Naive thymus-derived CD4-positive, alpha-beta T cell (primary cell): ENCODE measurements at regions not wholly inside any gene's neighbourhood (a gene's known extent, or its start where the extent isn't known, plus 50 kb on each side); places are given as distances from the start of the nearest gene placed in this dataset.

Source experiments
- ATAC-seq: fragments of 150-1000 bp; cut with Tn5 transposase; 2 replicates; pipeline ENCODE4 v1.10.0; 2021; ENCODE audit warnings: mild to moderate bottlenecking, moderate library complexity
- CTCF ChIA-PET: fragments of 350-600 bp; sonication (Branson Sonifier 250); formaldehyde crosslinking; loops from one replicate; lab custom pipeline; 2021; ENCODE audit warnings: antibody characterized with exemption; lab: Charles Lee
- POLR2A ChIA-PET: fragments of 350-600 bp; sonication (Branson Sonifier 250); formaldehyde crosslinking; loops from one replicate; lab custom pipeline; 2021; ENCODE audit warnings: antibody characterized with exemption, inconsistent platforms; lab: Charles Lee
- DNase-seq, 9 donors: peaks; one replicate each; pipeline versions ENCODE4 v3.0.0 to v3.0.0-alpha.2; 2020 to 2022; ENCODE audit warnings: mixed read lengths in 1 of 9
- H3K27ac ChIP-seq: one replicate; pipeline ENCODE4 v1.7.0; 2013; ENCODE audit warnings: mild to moderate bottlenecking, low read depth, low read length, moderate library complexity
- H3K27me3 ChIP-seq, 2 donors: one replicate each; pipeline ENCODE4 v1.7.0; 2013; ENCODE audit warnings: low read length in 2 of 2, mild to moderate bottlenecking in 2 of 2, moderate library complexity in 2 of 2; ENCODE audit not compliant: control insufficient read depth in 2 of 2, insufficient read depth in 2 of 2
- H3K36me3 ChIP-seq, 3 experiments: 1 replicate in 2 of 3; 2 replicates in 1 of 3; pipeline ENCODE4 v1.7.0; 2013; ENCODE audit warnings: low read length in 3 of 3, mild to moderate bottlenecking in 3 of 3, moderate library complexity in 1 of 3; ENCODE audit not compliant: insufficient read depth in 3 of 3, control insufficient read depth in 2 of 3
- H3K4me1 ChIP-seq, 2 donors: one replicate each; pipeline ENCODE4 v1.7.0; 2013; ENCODE audit warnings: low read length in 2 of 2, mild to moderate bottlenecking in 2 of 2, moderate library complexity in 1 of 2; ENCODE audit not compliant: control insufficient read depth in 2 of 2, insufficient read depth in 2 of 2
- H3K4me3 ChIP-seq: 2 replicates; pipeline ENCODE4 v1.7.0; 2013; ENCODE audit warnings: mild to moderate bottlenecking, low read length
- H3K9me3 ChIP-seq, 3 experiments: 1 replicate in 2 of 3; 2 replicates in 1 of 3; pipeline ENCODE4 v1.7.0; 2013; ENCODE audit warnings: low read length in 3 of 3; ENCODE audit not compliant: control insufficient read depth in 2 of 3
- H3K27ac Mint-ChIP-seq, 9 donors: one replicate each; pipeline ENCODE4 v1.8.0; 2020 to 2022; ENCODE audit warnings: mixed read lengths in 9 of 9, mild to moderate bottlenecking in 8 of 9, moderate library complexity in 5 of 9, inconsistent platforms in 2 of 9
- H3K27me3 Mint-ChIP-seq, 5 donors: one replicate each; pipeline ENCODE4 v1.8.0; 2021 to 2022; ENCODE audit warnings: mixed read lengths in 5 of 5, mild to moderate bottlenecking in 1 of 5
- H3K36me3 Mint-ChIP-seq, 5 donors: one replicate each; pipeline ENCODE4 v1.8.0; 2020 to 2022; ENCODE audit warnings: mixed read lengths in 5 of 5, mild to moderate bottlenecking in 3 of 5, inconsistent platforms in 1 of 5
- H3K4me1 Mint-ChIP-seq, 7 donors: one replicate each; pipeline ENCODE4 v1.8.0; 2020 to 2022; ENCODE audit warnings: mixed read lengths in 7 of 7, mild to moderate bottlenecking in 3 of 7, inconsistent platforms in 1 of 7
- H3K4me3 Mint-ChIP-seq, 10 donors: one replicate each; pipeline ENCODE4 v1.8.0; 2020 to 2022; ENCODE audit warnings: mild to moderate bottlenecking in 10 of 10, mixed read lengths in 10 of 10, moderate library complexity in 6 of 10, inconsistent platforms in 2 of 10
- H3K9me3 Mint-ChIP-seq, 11 donors: one replicate each; pipeline ENCODE4 v1.8.0; 2020 to 2022; ENCODE audit warnings: mixed read lengths in 11 of 11, mild to moderate bottlenecking in 4 of 11, inconsistent platforms in 1 of 11, moderate library complexity in 1 of 11
- intact Hi-C, 2 donors: fragments of 100-400 bp; cut with micrococcal nuclease; formaldehyde crosslinking; loops; one replicate each; pipeline ENCODE4 v1.15.1; 2023

DNA sequence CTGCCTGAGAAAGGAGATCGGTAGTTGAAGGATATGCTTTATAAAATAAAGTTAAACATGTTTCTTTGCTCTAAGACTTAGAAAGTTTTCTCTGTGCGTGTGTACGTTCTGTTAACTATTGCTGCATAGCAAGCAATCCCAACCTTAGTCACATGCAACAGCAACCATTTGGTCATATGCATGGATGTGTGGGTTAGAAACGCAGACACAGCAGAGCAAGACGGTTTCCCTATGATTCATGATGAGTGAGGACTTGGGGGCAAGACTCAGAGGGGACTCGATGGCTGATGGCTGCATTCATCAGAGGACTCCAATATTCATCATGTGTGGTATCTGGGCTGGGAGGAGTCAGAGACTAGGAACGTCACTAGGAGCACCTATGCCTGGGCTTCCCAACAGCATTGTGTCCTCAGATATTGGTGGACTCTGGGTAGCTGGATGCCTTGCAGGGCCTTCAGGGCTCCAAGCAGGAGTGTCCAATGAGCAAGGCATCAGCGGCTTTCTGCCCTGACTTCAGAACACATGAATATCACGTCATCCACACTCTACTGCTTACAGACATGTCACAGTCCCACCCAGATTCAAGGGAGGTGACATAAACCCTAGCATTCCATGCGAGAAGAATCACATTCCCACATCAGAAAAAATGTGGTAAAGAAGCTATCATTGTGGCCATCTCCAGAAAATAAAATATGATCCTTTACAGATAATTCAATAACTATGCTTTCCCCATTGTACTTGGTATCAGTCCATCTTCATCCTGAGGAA lies 731.2 kb downstream of the TNS3 start:
- no peaks in the 10 kb centered on the region for H3K4me1 Mint-ChIP-seq
- POLR2A ChIA-PET, result no interaction called here
- no peaks in the 10 kb centered on the region for H3K27me3 ChIP-seq
- no peaks in the 10 kb centered on the region for H3K36me3 Mint-ChIP-seq
- ATAC-seq (no peak), DNase-seq (no peak)
- CTCF ChIA-PET, result no interaction called here
- no peaks in the 10 kb centered on the region for H3K27me3 Mint-ChIP-seq
- H3K9me3 Mint-ChIP-seq, result peaks cover 0 to 15% (median 4%) of the 10 kb centered on the region in 11 donors
- H3K4me1 ChIP-seq, result no peaks in the 10 kb centered on the region
- H3K9me3 ChIP-seq, result no peaks in the 10 kb centered on the region
- H3K36me3 ChIP-seq, result no peaks in the 10 kb centered on the region
- no peak overlapping the region for H3K4me3 Mint-ChIP-seq
- no peak overlapping the region for H3K27ac ChIP-seq
- intact Hi-C loops, result loop anchor here in 1 of 2 donors (10.0 kb wide), 1 partner anchor 936 kb away; no protein-coding TSS in a partner anchor
- H3K4me3 ChIP-seq, result no peak overlapping the region
- H3K27ac Mint-ChIP-seq, result no peak overlapping the region

DNA sequence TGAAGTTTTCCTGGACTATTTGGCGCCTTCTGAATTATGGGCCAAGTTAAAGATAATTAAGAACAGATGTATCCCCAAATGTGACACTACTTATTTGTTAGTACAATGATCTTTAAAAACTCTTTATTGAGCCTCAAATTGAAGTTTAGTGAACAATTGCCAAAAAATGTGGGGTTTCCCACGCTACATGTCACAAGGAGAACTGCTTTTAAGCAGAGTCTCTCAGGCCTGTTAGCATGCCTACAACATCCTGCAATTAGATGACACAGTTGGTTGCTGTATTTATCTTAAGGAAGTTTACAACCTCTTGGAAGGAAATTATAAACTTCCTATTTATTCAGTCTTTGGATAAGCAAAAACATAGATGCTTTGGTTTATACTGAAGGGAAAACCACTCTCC lies 733.0 kb downstream of the TNS3 start:
- H3K4me1 Mint-ChIP-seq, result no peaks in the 10 kb centered on the region
- DNase-seq (no peak), ATAC-seq (no peak)
- peaks cover 0 to 20% (median 5%) of the 10 kb centered on the region in 11 donors for H3K9me3 Mint-ChIP-seq
- no peaks in the 10 kb centered on the region for H3K27me3 Mint-ChIP-seq
- Histone ChIP-seq H3K4me3 (no peak overlapping the region), H3K36me3 (no peaks in the 10 kb centered on the region), H3K27ac (no peak overlapping the region), H3K4me1 (no peaks in the 10 kb centered on the region), H3K9me3 (no peaks in the 10 kb centered on the region), H3K27me3 (no peaks in the 10 kb centered on the region)
- no peaks in the 10 kb centered on the region for H3K36me3 Mint-ChIP-seq
- intact Hi-C loops, result no loop called here
- no peak overlapping the region for H3K27ac Mint-ChIP-seq
- H3K4me3 Mint-ChIP-seq, result no peak overlapping the region
- ChIA-PET CTCF (no interaction called here), POLR2A (no interaction called here)

DNA sequence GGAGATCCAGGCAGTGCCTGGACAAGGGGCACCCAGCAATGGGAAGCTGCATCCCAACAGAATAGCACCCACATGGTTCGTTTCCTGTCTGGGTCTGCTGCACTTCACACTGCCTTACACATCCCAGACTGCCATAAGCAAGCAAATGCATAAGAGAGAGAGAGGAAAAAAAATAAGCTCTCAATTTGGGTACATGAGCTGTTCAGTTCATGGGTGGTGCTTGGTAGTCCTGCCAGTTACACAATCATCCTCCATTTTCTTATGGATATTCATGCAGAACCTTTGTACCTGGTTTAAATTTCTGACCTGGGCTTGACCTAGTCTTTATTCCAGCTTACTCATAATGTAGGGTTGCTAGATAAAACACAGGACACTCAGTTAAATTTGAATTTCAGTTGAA lies 733.6 kb downstream of the TNS3 start:
- intact Hi-C loops, result no loop called here
- no peak overlapping the region for H3K4me3 ChIP-seq
- peaks cover 0 to 20% (median 5%) of the 10 kb centered on the region in 11 donors for H3K9me3 Mint-ChIP-seq

DNA sequence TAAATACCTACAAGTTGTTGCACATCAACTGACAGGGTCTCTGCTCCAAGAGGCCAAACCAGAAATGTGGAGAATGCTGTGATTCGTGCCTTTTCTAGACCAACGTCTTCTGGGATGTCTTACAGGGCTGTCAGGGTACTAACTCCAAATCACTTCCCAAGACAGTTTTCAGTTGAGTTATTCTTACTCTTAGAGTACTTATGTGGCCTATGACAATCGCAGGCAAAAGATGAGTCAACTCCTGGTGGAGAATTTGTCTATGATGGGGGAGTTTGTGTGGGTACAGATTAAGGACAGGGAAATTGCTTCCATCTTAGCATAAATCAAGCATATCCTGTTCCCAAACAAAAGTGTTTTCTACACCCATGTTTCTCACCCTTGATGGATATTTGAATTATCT lies 734.8 kb downstream of the TNS3 start:
- DNase-seq, result no peak
- Histone ChIP-seq H3K9me3 (no peaks in the 10 kb centered on the region), H3K27ac (no peak overlapping the region), H3K27me3 (no peaks in the 10 kb centered on the region), H3K36me3 (no peaks in the 10 kb centered on the region), H3K4me3 (no peak overlapping the region), H3K4me1 (no peaks in the 10 kb centered on the region)
- ATAC-seq, result no peak
- Mint-ChIP-seq H3K27ac (no peak overlapping the region), H3K36me3 (no peaks in the 10 kb centered on the region), H3K4me1 (no peaks in the 10 kb centered on the region), H3K9me3 (peaks cover 0 to 14% (median 5%) of the 10 kb centered on the region in 11 donors), H3K27me3 (no peaks in the 10 kb centered on the region), H3K4me3 (no peak overlapping the region)
- CTCF ChIA-PET, result no interaction called here
- intact Hi-C loops, result no loop called here
- POLR2A ChIA-PET, result no interaction called here

More for the DNA sequence above, 733.6 kb downstream of the TNS3 start:
- Histone ChIP-seq H3K27me3 (no peaks in the 10 kb centered on the region), H3K9me3 (no peaks in the 10 kb centered on the region), H3K27ac (no peak overlapping the region), H3K36me3 (no peaks in the 10 kb centered on the region), H3K4me1 (no peaks in the 10 kb centered on the region)
- Mint-ChIP-seq H3K36me3 (no peaks in the 10 kb centered on the region), H3K27me3 (no peaks in the 10 kb centered on the region), H3K4me3 (no peak overlapping the region), H3K4me1 (no peaks in the 10 kb centered on the region), H3K27ac (no peak overlapping the region)
- POLR2A ChIA-PET, result no interaction called here
- ATAC-seq, result no peak
- no peak for DNase-seq
- CTCF ChIA-PET, result no interaction called here

DNA sequence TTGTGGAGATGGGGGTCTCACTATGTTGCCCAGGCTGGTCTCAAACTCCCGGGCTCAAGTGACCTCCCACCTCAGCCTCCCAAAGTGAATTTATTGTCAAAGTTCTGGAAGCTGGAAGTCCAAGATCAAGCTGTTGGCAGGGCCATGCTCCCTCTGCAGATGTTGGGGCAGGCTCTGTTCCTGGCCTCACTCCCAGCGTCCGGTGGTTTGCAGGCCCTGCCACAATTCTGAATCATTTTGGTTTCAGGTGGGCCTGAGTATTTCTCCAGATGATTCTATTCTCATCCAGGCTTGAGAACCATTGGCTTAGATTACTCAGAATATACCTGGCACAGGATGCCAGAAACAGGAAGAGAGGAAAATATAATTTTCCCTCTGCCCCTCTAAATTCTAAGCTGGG lies 737.4 kb downstream of the TNS3 start:
- Histone ChIP-seq H3K4me3 (no peak overlapping the region), H3K36me3 (no peaks in the 10 kb centered on the region), H3K27ac (no peak overlapping the region), H3K9me3 (peaks cover 0 to 4% (median 0%) of the 10 kb centered on the region in 3 experiments), H3K4me1 (no peaks in the 10 kb centered on the region), H3K27me3 (no peaks in the 10 kb centered on the region)
- ChIA-PET POLR2A (no interaction called here), CTCF (no interaction called here)
- H3K4me3 Mint-ChIP-seq, result no peak overlapping the region
- no peaks in the 10 kb centered on the region for H3K4me1 Mint-ChIP-seq
- DNase-seq (no peak), ATAC-seq (no peak)
- intact Hi-C loops, result no loop called here
- no peaks in the 10 kb centered on the region for H3K36me3 Mint-ChIP-seq
- no peaks in the 10 kb centered on the region for H3K27me3 Mint-ChIP-seq
- H3K27ac Mint-ChIP-seq, result no peak overlapping the region
- peaks cover 0 to 13% (median 7%) of the 10 kb centered on the region in 11 donors for H3K9me3 Mint-ChIP-seq

DNA sequence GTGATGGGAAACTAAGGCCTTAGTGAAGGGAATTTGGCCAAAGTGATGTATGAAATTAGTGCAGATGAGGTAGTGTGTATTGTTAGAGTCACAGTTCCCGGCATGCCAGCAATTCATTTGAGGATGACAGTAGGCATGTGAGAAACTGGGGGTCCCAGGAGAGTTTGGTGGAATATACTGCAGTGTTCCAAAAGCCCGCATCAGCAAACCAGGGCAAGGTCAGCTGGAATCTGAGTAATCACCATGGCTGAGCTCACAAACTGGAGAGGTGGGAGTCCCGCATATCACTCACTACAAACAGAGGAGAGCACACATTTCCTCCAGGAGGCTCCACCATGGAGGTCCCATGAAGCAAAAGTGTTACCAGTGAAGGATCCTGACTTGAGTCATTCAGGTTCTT lies 740.7 kb downstream of the TNS3 start:
- H3K9me3 Mint-ChIP-seq, result peaks cover 0 to 13% (median 4%) of the 10 kb centered on the region in 11 donors
- H3K27ac ChIP-seq, result no peak overlapping the region
- ChIA-PET POLR2A (no interaction called here), CTCF (no interaction called here)
- no peaks in the 10 kb centered on the region for H3K36me3 ChIP-seq
- no peaks in the 10 kb centered on the region for H3K27me3 ChIP-seq
- H3K4me1 ChIP-seq, result no peaks in the 10 kb centered on the region
- no peak overlapping the region for H3K27ac Mint-ChIP-seq
- no peaks in the 10 kb centered on the region for H3K27me3 Mint-ChIP-seq
- ATAC-seq, result no peak
- intact Hi-C loops, result no loop called here
- H3K4me3 Mint-ChIP-seq, result no peak overlapping the region
- H3K36me3 Mint-ChIP-seq, result no peaks in the 10 kb centered on the region
- no peaks in the 10 kb centered on the region for H3K4me1 Mint-ChIP-seq
- H3K4me3 ChIP-seq, result no peak overlapping the region
- no peak for DNase-seq
- peaks cover 0 to 4% (median 0%) of the 10 kb centered on the region in 3 experiments for H3K9me3 ChIP-seq

DNA sequence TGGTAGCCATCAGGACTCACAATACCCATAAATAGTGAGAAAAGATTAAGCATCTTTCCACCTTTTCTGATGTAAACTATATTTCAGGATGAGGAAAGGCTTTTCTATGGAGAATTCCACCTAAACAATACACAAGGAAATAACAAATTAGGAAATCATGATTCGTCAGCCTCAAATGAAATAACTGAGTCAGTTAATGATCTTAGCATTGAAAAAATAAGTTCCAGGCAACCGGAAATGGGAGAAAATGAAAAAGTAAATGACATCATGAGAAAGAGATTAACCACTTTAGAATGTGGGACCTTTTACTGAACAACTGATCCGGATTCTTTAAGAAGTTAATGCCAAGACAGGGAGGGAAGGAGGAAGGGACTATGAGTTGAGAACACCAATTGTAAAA lies 742.3 kb downstream of the TNS3 start:
- no peak for ATAC-seq
- CTCF ChIA-PET, result no interaction called here
- no peaks in the 10 kb centered on the region for H3K27me3 Mint-ChIP-seq

More for the DNA sequence above, 742.3 kb downstream of the TNS3 start:
- Mint-ChIP-seq H3K4me3 (no peak overlapping the region), H3K9me3 (peaks cover 0 to 4% (median 2%) of the 10 kb centered on the region in 11 donors), H3K36me3 (no peaks in the 10 kb centered on the region), H3K27ac (no peak overlapping the region), H3K4me1 (no peaks in the 10 kb centered on the region)
- POLR2A ChIA-PET, result no interaction called here
- intact Hi-C loops, result no loop called here
- Histone ChIP-seq H3K36me3 (no peaks in the 10 kb centered on the region), H3K27ac (no peak overlapping the region), H3K9me3 (peaks cover 0 to 4% (median 0%) of the 10 kb centered on the region in 3 experiments), H3K4me3 (no peak overlapping the region), H3K27me3 (no peaks in the 10 kb centered on the region), H3K4me1 (no peaks in the 10 kb centered on the region)
- no peak for DNase-seq
